ENCODE measurements at regions not wholly inside any gene's neighbourhood (a gene's known extent, or its start where the extent isn't known, plus 50 kb on each side); places are given as distances from the start of the nearest gene placed in this dataset.

DNA sequence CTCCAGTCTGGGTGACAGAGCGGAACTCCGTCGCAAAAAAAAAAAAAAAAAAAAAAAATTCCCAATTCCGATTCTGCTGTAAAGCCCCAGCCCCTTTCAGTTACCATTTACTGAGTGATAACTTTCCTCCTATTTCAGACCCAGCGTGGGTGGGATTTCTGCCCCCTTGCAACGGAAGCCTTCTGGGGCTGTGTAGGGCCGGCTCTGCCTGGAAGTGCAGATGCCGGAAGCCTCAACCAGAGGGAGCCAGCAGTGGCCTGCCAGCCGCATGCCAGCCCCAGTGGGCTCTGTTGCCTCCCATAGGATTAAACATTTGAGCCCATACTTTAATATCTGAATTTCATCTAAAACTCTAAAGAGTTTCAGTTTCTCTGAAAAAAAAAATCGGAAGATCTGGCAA lies 60.0 kb upstream of the NUP50 start:
- no peak for TF ChIP-seq POLR2A (IDR thresholded peaks at IDR 0.05; ENCODE audit: low read length)
- no peak for TF ChIP-seq GATA1 (IDR thresholded peaks at IDR 0.05; ENCODE audit: low read depth, low read length)

Measured in erythroblast (primary cell).